GM10266 (cell line): ENCODE measurements at regions not wholly inside any gene's neighbourhood (a gene's known extent, or its start where the extent isn't known, plus 50 kb on each side); places are given as distances from the start of the nearest gene placed in this dataset.

Experiments used
- DNase-seq: peaks from one replicate; pipeline ENCODE4 v3.0.0; 2012; ENCODE audit errors: extremely low spot score
- TF ChIP-seq, protein P1 (sequence below): IDR thresholded peaks from 2 replicates; pipeline ENCODE4 v1.5.1; 2012; ENCODE audit warnings: mild to moderate bottlenecking, low read depth; ENCODE audit not compliant: control insufficient read depth, insufficient read depth; ENCODE audit errors: missing control alignments

DNA sequence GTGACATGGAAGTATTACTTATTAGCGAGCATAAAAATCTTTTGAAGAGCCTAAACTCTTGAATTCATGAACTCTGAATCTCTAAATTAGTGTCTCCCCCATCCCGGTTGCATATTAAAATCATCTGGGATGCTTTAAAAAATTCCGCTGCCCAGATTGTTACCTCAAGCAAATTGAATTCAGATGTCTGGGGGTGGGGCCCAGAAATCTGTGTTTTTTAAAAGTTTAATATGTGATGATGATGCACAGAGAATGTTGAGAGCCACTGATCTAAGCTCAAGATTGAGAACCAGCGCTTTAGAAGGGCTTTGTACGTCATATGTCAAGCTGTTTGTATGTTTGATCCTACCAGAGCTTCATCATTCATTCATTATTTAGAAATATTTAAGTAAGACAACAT is 446.8 kb downstream of the NUF2 start:
- DNase-seq = no peak
- TF ChIP-seq, protein P1, sequence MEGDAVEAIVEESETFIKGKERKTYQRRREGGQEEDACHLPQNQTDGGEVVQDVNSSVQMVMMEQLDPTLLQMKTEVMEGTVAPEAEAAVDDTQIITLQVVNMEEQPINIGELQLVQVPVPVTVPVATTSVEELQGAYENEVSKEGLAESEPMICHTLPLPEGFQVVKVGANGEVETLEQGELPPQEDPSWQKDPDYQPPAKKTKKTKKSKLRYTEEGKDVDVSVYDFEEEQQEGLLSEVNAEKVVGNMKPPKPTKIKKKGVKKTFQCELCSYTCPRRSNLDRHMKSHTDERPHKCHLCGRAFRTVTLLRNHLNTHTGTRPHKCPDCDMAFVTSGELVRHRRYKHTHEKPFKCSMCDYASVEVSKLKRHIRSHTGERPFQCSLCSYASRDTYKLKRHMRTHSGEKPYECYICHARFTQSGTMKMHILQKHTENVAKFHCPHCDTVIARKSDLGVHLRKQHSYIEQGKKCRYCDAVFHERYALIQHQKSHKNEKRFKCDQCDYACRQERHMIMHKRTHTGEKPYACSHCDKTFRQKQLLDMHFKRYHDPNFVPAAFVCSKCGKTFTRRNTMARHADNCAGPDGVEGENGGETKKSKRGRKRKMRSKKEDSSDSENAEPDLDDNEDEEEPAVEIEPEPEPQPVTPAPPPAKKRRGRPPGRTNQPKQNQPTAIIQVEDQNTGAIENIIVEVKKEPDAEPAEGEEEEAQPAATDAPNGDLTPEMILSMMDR = no peak

DNA sequence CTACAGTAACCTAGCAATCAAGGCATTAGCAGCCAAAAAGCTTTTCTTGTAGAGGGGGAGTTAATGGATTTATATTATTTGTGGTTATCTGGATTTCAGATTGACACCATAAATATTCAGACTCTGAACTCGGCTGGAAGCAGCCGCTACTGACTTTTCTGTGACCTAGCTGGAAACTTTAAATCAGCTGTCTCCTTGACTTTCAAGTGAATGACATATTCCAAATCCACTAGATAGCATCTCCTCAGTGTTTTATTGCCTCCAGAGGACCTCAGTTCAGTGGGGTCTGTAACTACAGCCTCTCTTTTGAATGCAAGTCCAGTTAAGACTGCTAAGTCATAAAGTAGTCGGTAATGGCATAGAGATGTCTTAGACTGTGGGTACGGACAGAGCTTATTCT is 448.5 kb downstream of the NUF2 start:
- TF ChIP-seq, protein P1 = no peak
- no peak for DNase-seq

DNA sequence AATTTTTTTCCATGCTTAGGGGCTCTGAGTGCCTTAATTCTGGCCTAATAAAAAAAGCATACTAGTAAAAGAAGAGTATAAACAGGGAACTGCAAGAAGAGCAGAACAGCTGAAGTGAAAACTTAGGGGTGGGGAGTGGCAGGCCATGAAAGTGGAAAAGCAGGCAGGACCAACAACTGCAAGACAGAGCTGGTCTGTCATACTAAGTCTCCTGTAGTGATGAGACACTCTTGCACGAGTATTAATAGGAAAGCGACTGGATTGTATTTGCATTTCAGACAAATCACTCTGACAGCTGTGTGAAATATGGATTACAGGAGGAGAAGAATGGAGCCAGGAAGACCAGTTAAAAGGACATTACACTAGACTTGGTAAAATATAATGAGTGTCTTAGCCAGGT is 449.9 kb downstream of the NUF2 start:
- TF ChIP-seq, protein P1 = no peak
- DNase-seq = no peak

DNA sequence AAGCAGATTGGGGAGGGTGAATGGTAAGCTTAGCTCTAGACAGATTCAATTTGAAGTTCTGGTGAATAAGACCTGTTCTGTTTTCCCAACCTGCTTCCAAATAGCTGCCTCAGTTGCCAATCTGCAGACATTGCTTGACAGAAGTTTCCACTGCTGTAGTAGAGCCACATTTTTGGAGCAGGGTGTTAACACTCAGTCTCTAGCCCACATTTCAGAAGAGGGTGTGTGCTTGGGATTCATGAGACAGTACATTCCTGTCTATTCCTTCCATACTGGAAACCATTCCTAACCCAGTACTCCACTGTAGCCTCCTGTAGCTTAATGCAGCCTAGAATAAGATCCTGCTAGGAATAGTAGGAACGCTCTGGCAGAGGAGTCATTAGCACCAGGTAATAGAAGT is 450.5 kb downstream of the NUF2 start:
- TF ChIP-seq, protein P1 = no peak
- no peak for DNase-seq

DNA sequence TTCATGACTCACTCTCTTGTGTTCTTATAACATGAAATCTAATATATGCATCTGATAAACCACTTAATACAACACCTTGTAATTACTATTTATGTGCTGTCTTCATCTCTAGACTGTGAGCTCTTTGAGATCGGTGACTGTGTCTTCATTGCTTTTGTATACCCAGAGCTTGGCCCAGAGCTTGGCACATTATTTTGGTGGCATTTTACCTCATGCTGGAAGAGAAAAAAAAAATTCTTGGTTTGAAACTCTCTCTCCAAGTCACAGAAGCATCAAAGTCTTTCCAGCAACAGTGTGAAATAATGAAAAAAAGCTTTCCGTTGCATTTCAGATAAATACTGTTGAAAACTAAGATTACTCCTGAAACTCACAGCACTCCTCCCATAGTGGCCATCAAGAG is 451.6 kb downstream of the NUF2 start:
- DNase-seq = no peak
- TF ChIP-seq, protein P1 = no peak

DNA sequence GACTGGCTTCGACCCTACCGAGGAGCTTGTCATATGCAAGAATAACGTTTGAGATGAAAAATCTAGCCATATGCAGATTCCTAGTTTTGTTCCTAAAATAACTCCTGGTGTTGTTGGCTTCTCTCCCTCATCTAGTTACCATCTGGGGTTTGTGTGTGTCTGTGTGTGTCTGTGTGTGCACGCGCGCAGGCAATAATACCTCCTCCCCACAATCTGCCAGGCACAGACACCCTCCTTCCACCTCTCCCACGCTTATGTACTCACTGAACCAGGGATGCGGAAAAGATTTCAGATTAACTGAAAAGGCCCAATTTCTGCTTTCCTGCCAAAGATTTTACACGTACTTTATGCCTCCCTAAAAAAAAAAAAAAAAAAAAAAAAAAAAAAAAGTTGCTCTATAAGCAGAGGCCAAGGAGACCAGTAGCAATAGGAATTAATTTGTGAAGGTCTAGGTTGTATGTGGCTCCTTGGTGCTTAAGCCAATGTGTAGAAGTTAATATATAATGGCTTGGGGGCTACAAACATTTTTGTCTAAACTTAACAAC is 452.7 kb downstream of the NUF2 start:
- no peak for DNase-seq
- TF ChIP-seq, protein P1 = no peak

DNA sequence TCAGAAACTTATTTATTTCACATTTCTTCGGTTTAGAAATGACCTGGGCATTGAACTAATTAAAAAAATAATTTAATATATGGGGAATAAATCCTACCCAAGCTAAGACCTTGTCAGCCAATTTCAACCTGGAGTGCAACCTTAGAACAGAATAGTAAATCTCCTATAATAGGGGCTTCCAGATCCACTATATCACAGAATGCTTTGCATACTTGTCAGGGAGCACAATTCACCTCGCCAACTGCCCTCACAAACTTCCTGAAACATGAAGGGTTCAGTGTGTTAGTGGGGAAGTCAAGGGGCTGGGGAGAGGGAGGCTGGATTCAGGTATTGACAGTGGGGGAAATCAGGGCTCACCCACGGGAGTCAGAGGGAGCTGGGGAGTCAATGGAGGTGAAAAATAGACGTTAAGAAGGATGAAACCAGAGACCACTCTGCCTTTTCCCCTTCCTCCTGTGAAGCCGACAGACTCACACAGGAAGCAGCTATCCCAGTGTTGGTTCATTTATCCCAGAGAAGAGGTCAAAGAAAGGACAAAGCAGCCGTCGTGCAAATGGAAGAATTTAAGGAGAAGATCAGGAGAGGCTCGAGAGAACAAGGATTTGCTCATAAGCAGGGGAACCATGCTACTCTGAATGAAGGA is 453.3 kb downstream of the NUF2 start:
- TF ChIP-seq, protein P1 = no peak
- DNase-seq = no peak
